Neuronal stem cell (in vitro differentiated cells): ENCODE measurements at regions not wholly inside any gene's neighbourhood (a gene's known extent, or its start where the extent isn't known, plus 50 kb on each side); places are given as distances from the start of the nearest gene placed in this dataset.

ENCODE experiments used
- DNase-seq: peaks from one replicate; pipeline ENCODE4 v3.0.0-alpha.2; 2013; ENCODE audit warnings: low spot score
- H2AFZ ChIP-seq: one replicate; pipeline ENCODE4 v1.6.1; 2013; ENCODE audit warnings: mild to moderate bottlenecking, low read length, inconsistent platforms
- H2AK5ac ChIP-seq: 2 replicates; pipeline ENCODE4 v1.6.1; 2013; ENCODE audit warnings: low read depth, mild to moderate bottlenecking, inconsistent platforms, low read length, moderate library complexity, mixed read lengths
- H2BK120ac ChIP-seq: 2 replicates; pipeline ENCODE4 v1.6.1; 2013; ENCODE audit warnings: low read depth, mild to moderate bottlenecking, inconsistent platforms, low read length, moderate library complexity, mixed read lengths
- H2BK12ac ChIP-seq: one replicate; pipeline ENCODE4 v1.6.1; 2013; ENCODE audit warnings: low read length, inconsistent platforms
- H2BK15ac ChIP-seq: 2 replicates; pipeline ENCODE4 v1.6.1; 2013; ENCODE audit warnings: mild to moderate bottlenecking, low read length, inconsistent platforms, mixed read lengths
- H2BK5ac ChIP-seq: one replicate; pipeline ENCODE4 v1.6.1; 2013; ENCODE audit warnings: inconsistent platforms, mild to moderate bottlenecking, low read length, moderate library complexity
- H3K14ac ChIP-seq: one replicate; pipeline ENCODE4 v1.6.1; 2013; ENCODE audit warnings: low read length, inconsistent platforms
- H3K18ac ChIP-seq: 2 replicates; pipeline ENCODE4 v1.6.1; 2013; ENCODE audit warnings: low read length, inconsistent platforms
- H3K23ac ChIP-seq: 2 replicates; pipeline ENCODE4 v1.6.1; 2013; ENCODE audit warnings: low read depth, mild to moderate bottlenecking, mixed read lengths, low read length, inconsistent platforms; ENCODE audit not compliant: poor library complexity
- H3K27ac ChIP-seq: replicated peaks from 3 replicates; pipeline ENCODE4 v1.5.1; 2013; ENCODE audit warnings: low read length, inconsistent platforms
- H3K27me3 ChIP-seq, 3 experiments: 2 replicates each; pipeline ENCODE4 v1.6.1; 2013; ENCODE audit warnings: low read length in 3 of 3, mild to moderate bottlenecking in 2 of 3, inconsistent platforms in 1 of 3, low read depth in 1 of 3, mixed read lengths in 1 of 3, moderate library complexity in 1 of 3; ENCODE audit not compliant: control insufficient read depth in 3 of 3, insufficient read depth in 3 of 3
- H3K36me3 ChIP-seq, 2 donors: replicated peaks in 1 of 2; 2 replicates each; pipeline ENCODE4 v1.6.1; 2013; ENCODE audit warnings: low read length in 2 of 2; ENCODE audit not compliant: control insufficient read depth in 2 of 2, insufficient read depth in 2 of 2
- H3K4ac ChIP-seq: 2 replicates; pipeline ENCODE4 v1.6.1; 2013; ENCODE audit warnings: inconsistent platforms, mild to moderate bottlenecking, low read length, moderate library complexity
- H3K4me1 ChIP-seq, 2 donors: 1 replicate in 1 of 2; 2 replicates in 1 of 2; pipeline ENCODE4 v1.6.1; 2013; ENCODE audit warnings: low read length in 2 of 2, low read depth in 1 of 2; ENCODE audit not compliant: control insufficient read depth in 2 of 2, insufficient read depth in 1 of 2
- H3K4me2 ChIP-seq: one replicate; pipeline ENCODE4 v1.6.1; 2013; ENCODE audit warnings: mild to moderate bottlenecking, low read length, inconsistent platforms; ENCODE audit not compliant: insufficient read depth, poor library complexity, severe bottlenecking
- H3K4me3 ChIP-seq, 2 donors: 2 replicates each; pipeline ENCODE4 v1.5.1; 2013; ENCODE audit warnings: low read length in 2 of 2, mild to moderate bottlenecking in 2 of 2, inconsistent platforms in 1 of 2, moderate library complexity in 1 of 2
- H3K79me1 ChIP-seq: one replicate; pipeline ENCODE4 v1.6.1; 2013; ENCODE audit warnings: low read depth, mild to moderate bottlenecking, inconsistent platforms, low read length, moderate library complexity
- H3K9ac ChIP-seq: one replicate; pipeline ENCODE4 v1.6.1; 2013; ENCODE audit warnings: mild to moderate bottlenecking, low read depth, low read length, inconsistent platforms; ENCODE audit not compliant: poor library complexity
- H3K9me3 ChIP-seq, 2 donors: replicated peaks in 1 of 2; 2 replicates each; pipeline versions ENCODE3 to v1.6.1; 2013; ENCODE audit warnings: low read length in 2 of 2, mild to moderate bottlenecking in 2 of 2, inconsistent platforms in 1 of 2, low read depth in 1 of 2, mixed read lengths in 1 of 2, moderate library complexity in 1 of 2; ENCODE audit not compliant: control insufficient read depth in 2 of 2, insufficient read depth in 1 of 2
- H4K8ac ChIP-seq: one replicate; pipeline ENCODE4 v1.6.1; 2013; ENCODE audit warnings: low read depth, mild to moderate bottlenecking, inconsistent platforms, low read length, moderate library complexity
- H4K91ac ChIP-seq: one replicate; pipeline ENCODE4 v1.6.1; 2013; ENCODE audit warnings: low read length, low read depth, mild to moderate bottlenecking, inconsistent platforms; ENCODE audit not compliant: poor library complexity
- WGBS, 2 donors: extraction: QIAGEN DNeasy Blood & Tissue Kit; methylation state at CpG; one replicate each; pipeline ENCODE4 v1.1.7; 2013; ENCODE audit warnings: missing lambda C conversion rate in 2 of 2, mixed read lengths in 1 of 2; ENCODE audit not compliant: insufficient read length in 2 of 2, insufficient replicate concordance in 1 of 2; ENCODE audit errors: extremely low coverage in 2 of 2; 5-methylcytosine and 5-hydroxymethylcytosine counted together

DNA sequence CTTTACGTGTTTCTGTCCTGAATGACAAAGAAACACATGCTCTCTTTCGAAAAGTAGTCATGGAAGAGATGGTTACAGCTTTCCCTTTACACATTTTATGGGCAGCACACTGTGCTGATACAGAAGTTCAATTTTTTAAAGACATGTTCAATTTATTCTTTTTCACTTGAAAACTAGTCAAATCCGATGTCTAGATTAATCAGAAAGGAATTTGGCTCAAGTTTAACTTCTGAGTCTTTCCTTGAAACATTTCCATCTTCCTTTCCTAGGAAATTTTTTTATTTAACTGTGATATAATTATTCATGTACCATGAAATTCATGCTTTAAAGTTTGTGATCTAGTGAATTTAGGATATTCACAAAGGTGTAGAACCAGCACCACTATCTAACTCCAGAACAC lies 360.1 kb downstream of the TNS3 start:
- Histone ChIP-seq H2BK5ac (no peak overlapping the region), H3K18ac (no peak overlapping the region), H2BK15ac (no peak overlapping the region), H3K14ac (no peak overlapping the region), H3K27me3 (peaks cover 0 to 4% (median 0%) of the 10 kb centered on the region in 3 experiments), H2BK12ac (no peak overlapping the region), H2BK120ac (no peak overlapping the region), H3K27ac (no peak overlapping the region), H3K36me3 (no peaks in the 10 kb centered on the region), H3K4me2 (no peak overlapping the region), H2AFZ (no peak overlapping the region), H3K4me1 (peaks cover 0 to under 1% of the 10 kb centered on the region in 2 donors), H4K8ac (no peak overlapping the region), H3K79me1 (no peaks in the 10 kb centered on the region), H3K4me3 (no peak overlapping the region), H2AK5ac (no peak overlapping the region), H4K91ac (no peak overlapping the region), H3K4ac (no peak overlapping the region), H3K9me3 (no peaks in the 10 kb centered on the region), H3K23ac (no peak overlapping the region), H3K9ac (no peak overlapping the region)
- no peak for DNase-seq
- WGBS, 2 donors, result no CpG with 5 or more reads among the region's 3 CpGs

DNA sequence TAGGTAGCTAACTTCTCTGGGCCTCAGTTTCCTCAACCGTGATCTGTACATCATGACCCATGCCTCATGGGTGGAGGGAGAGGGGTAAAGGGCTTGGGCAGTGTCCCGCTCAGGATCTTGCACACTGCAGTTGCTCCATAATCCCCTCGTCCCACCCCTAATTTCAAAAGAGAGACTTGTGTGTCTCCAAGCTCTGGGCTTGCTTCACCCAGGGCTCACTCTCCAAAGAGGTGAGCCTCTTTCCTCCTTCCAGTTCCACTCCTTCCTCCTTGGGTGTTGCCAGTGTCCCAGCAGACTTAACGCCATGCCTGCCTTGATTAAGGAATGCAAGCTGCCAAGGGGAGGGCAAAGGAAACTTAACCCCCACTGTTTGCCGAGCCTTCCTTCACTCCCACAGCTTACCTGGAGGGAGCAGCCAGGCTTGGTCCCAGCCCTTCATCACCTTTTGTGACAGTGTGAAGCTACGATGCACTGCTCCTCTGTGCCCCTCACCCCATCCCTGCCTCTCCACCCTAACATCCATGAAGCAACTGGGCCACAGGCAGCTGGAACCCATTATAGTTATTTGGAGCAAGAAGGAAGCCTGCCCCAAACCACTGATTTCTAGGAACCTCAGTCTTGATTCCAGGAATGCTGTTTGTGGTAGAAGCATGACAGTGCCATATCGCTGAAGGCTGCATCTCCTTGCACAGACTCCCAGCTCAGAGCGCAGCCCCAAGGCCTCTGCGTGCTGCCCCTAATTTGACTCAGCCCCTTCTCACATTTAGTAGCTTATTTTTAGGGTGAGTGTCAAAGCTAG lies 363.3 kb downstream of the TNS3 start:
- Histone ChIP-seq H2AFZ (no peak overlapping the region), H3K14ac (no peak overlapping the region), H3K4me2 (no peak overlapping the region), H2BK5ac (no peak overlapping the region), H4K91ac (no peak overlapping the region), H3K36me3 (no peaks in the 10 kb centered on the region), H3K4me3 (no peak overlapping the region), H2BK12ac (no peak overlapping the region), H3K18ac (no peak overlapping the region), H3K27ac (no peak overlapping the region), H3K9me3 (no peaks in the 10 kb centered on the region), H3K23ac (no peak overlapping the region), H3K9ac (no peak overlapping the region), H4K8ac (no peak overlapping the region), H2BK15ac (no peak overlapping the region), H2AK5ac (no peak overlapping the region), H2BK120ac (no peak overlapping the region), H3K4ac (no peak overlapping the region), H3K79me1 (no peaks in the 10 kb centered on the region), H3K27me3 (peaks cover 0 to 4% (median 0%) of the 10 kb centered on the region in 3 experiments), H3K4me1 (no peaks in the 10 kb centered on the region)
- no CpG with 5 or more reads among the region's 9 CpGs for WGBS, 2 donors
- DNase-seq, result no peak

- Histone ChIP-seq H3K23ac (no peak overlapping the region), H3K4me1 (no peaks in the 10 kb centered on the region), H3K36me3 (no peaks in the 10 kb centered on the region), H3K4me3 (no peak overlapping the region), H3K4me2 (no peak overlapping the region), H3K27ac (no peak overlapping the region), H3K79me1 (no peaks in the 10 kb centered on the region), H4K8ac (no peak overlapping the region), H3K14ac (no peak overlapping the region), H3K9ac (no peak overlapping the region), H2BK120ac (no peak overlapping the region), H3K9me3 (no peaks in the 10 kb centered on the region), H3K18ac (no peak overlapping the region), H2AFZ (no peak overlapping the region), H3K27me3 (peaks cover 0 to 4% (median 0%) of the 10 kb centered on the region in 3 experiments), H4K91ac (no peak overlapping the region), H2BK5ac (no peak overlapping the region), H3K4ac (no peak overlapping the region), H2BK15ac (no peak overlapping the region), H2AK5ac (no peak overlapping the region), H2BK12ac (no peak overlapping the region)
- WGBS, 2 donors, result no CpG with 5 or more reads among the region's 7 CpGs
- no peak for DNase-seq
Measured at GRCh38 chr7:47217570-47218360, 364.1 kb downstream of the TNS3 start.

GRCh38 chr7:47217086-47217485 lies 364.8 kb downstream of the TNS3 start:
- Histone ChIP-seq H3K4me1 (no peaks in the 10 kb centered on the region), H3K14ac (no peak overlapping the region), H3K36me3 (no peaks in the 10 kb centered on the region), H3K9me3 (no peaks in the 10 kb centered on the region), H3K27ac (no peak overlapping the region), H3K27me3 (peaks cover 0 to 4% (median 0%) of the 10 kb centered on the region in 3 experiments), H2AK5ac (no peak overlapping the region), H3K9ac (no peak overlapping the region), H2AFZ (no peak overlapping the region), H3K79me1 (no peaks in the 10 kb centered on the region), H3K4ac (no peak overlapping the region), H2BK15ac (no peak overlapping the region), H4K8ac (no peak overlapping the region), H2BK5ac (no peak overlapping the region), H3K4me2 (no peak overlapping the region), H2BK12ac (no peak overlapping the region), H3K18ac (no peak overlapping the region), H2BK120ac (no peak overlapping the region), H3K23ac (no peak overlapping the region), H4K91ac (no peak overlapping the region), H3K4me3 (no peak overlapping the region)
- no peak for DNase-seq
- WGBS, 2 donors, result no CpG with 5 or more reads among the region's 3 CpGs
